ENCODE measurements at regions not wholly inside any gene's neighbourhood (a gene's known extent, or its start where the extent isn't known, plus 50 kb on each side); places are given as distances from the start of the nearest gene placed in this dataset.

GRCh38 chr5:125813221-125813974 lies 609.8 kb upstream of the GRAMD2B start:
- Histone ChIP-seq H3K9me1 (replicated peaks; ENCODE audit: control insufficient read depth, extremely low read depth, insufficient read depth, low read length) (no peaks in the 10 kb centered on the region), H3K4me2 (ENCODE audit: insufficient read depth, low read length) (no peak overlapping the region), H3K27me3 (ENCODE audit: control insufficient read depth in 2 of 2, insufficient read depth in 2 of 2, low read length in 2 of 2) (no peaks in the 10 kb centered on the region), H3K27ac (ENCODE audit: insufficient read depth, low read depth, low read length) (no peak overlapping the region), H3K79me2 (ENCODE audit: control insufficient read depth, insufficient read depth, low read length) (no peaks in the 10 kb centered on the region), H3K9me3 (replicated peaks; ENCODE audit: control insufficient read depth, insufficient read depth, low read length) (no peaks in the 10 kb centered on the region), H3K4me1 (ENCODE audit: control insufficient read depth, extremely low read depth, insufficient read depth, low read length) (no peaks in the 10 kb centered on the region), H2AFZ (ENCODE audit: low read depth, low read length) (no peak overlapping the region), H4K20me1 (replicated peaks; ENCODE audit: control insufficient read depth, extremely low read depth, insufficient read depth, low read length) (no peaks in the 10 kb centered on the region), H3K9ac (replicated peaks; ENCODE audit: extremely low read depth, insufficient read depth, low read length) (no peak overlapping the region), H3K36me3 (ENCODE audit: control insufficient read depth in 2 of 2, extremely low read depth in 1 of 2, insufficient read depth in 2 of 2, low read length in 2 of 2) (no peaks in the 10 kb centered on the region), H3K4me3 (replicated peaks in 1 of 3; ENCODE audit: insufficient read depth in 1 of 3, low read depth in 1 of 3, low read length in 3 of 3) (no peak overlapping the region)
- ChIA-PET CTCF (no interaction called here), POLR2A (no interaction called here)
- intact Hi-C loops (cut with micrococcal nuclease) (no loop called here), dilution Hi-C loops (cut with MboI; ENCODE audit: extremely low pct_ligation_motif_present, low sequenced_read_pairs) (no loop called here)
- no TSS peak for BruUV-seq (replicated peaks)
- TF ChIP-seq MYC (IDR thresholded peaks at IDR 0.05; ENCODE audit: low read depth, low read length) (no peak), GATA2 (IDR thresholded peaks at IDR 0.05; ENCODE audit: insufficient read depth, insufficient read length, low read depth, low read length) (no peak), JUN (IDR thresholded peaks at IDR 0.05; ENCODE audit: borderline replicate concordance, insufficient read depth, insufficient read length, low read depth) (no peak), CTCF (IDR thresholded peaks at IDR 0.05; ENCODE audit: extremely low read depth in 1 of 2, insufficient read depth in 1 of 2, low read depth in 1 of 2, low read length in 2 of 2) (no peak), POLR2A (IDR thresholded peaks at IDR 0.05; ENCODE audit: low read depth, low read length) (no peak), FOS (IDR thresholded peaks at IDR 0.05; ENCODE audit: borderline replicate concordance, insufficient read depth, low read length) (no peak), POLR2AphosphoS5 (IDR thresholded peaks at IDR 0.05; ENCODE audit: insufficient read depth, low read depth, low read length) (no peak), EZH2 (IDR thresholded peaks at IDR 0.05; ENCODE audit: borderline replicate concordance, low read depth, low read length, severe bottlenecking) (no peak), MAX (IDR thresholded peaks at IDR 0.05; ENCODE audit: insufficient read depth, insufficient read length) (no peak)
- no peak for FAIRE-seq
- no peak for DNase-seq (ENCODE audit: low read depth, low spot score)

All from endothelial cell of umbilical vein (primary cell).